ENCODE measurements at regions not wholly inside any gene's neighbourhood (a gene's known extent, or its start where the extent isn't known, plus 50 kb on each side); places are given as distances from the start of the nearest gene placed in this dataset.

DNA sequence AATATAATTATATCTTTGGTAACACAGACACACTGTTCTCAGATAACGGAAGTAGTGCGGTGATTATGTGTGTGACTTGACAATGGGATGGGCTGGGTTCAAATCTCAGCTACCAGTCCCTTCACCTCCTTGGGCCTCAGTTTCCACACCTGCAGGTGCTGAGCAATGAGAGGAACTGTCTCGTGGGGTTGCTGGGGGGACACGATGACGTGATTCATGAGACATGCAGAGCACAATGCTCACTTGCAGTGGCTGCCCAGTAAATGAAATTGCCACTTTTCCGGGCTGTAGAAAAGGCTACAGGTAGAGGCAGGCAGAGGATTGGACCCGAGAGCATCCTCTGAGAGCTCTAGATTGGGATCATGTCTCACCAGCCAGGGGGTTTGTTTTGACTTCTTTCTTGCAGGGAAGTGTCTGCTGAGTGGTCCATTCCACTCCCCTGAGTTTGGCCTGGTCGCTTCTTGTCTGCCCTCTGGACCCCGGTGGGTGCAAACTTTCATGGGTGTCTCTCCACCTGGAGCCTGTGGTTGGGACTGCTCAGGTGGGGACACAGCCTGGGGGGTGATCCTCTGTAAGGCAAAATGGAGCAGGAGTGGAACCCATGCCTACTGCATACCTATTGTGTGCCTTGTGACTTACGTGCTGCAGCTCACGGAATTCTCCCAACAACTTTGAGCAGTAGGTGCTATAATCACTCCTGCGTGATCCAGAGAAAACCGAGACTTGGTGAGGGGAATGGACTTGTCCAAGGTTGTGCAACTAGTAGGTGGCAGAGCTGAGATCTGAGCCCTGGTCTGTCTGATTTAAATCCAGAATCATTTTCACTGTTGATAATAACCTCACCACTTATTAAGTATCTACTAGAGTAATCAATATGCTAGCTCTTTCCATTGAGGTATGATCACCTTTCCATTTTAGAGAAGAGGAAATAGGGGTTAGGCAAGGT is 147.2 kb downstream of the CEBPB start:
- no peak for DNase-seq
- Histone ChIP-seq H3K9me3 (no peaks in the 10 kb centered on the region), H3K27ac (no peak overlapping the region), H3K4me1 (peaks cover 6% of the 10 kb centered on the region), H3K36me3 (ENCODE audit: insufficient read depth in 1 of 2, low read depth in 1 of 2) (no peaks in the 10 kb centered on the region), H3K4me3 (no peak overlapping the region), H3K27me3 (ENCODE audit: insufficient read depth in 3 of 3, low read length in 2 of 3) (no peaks in the 10 kb centered on the region)
- TF ChIP-seq, protein P1, sequence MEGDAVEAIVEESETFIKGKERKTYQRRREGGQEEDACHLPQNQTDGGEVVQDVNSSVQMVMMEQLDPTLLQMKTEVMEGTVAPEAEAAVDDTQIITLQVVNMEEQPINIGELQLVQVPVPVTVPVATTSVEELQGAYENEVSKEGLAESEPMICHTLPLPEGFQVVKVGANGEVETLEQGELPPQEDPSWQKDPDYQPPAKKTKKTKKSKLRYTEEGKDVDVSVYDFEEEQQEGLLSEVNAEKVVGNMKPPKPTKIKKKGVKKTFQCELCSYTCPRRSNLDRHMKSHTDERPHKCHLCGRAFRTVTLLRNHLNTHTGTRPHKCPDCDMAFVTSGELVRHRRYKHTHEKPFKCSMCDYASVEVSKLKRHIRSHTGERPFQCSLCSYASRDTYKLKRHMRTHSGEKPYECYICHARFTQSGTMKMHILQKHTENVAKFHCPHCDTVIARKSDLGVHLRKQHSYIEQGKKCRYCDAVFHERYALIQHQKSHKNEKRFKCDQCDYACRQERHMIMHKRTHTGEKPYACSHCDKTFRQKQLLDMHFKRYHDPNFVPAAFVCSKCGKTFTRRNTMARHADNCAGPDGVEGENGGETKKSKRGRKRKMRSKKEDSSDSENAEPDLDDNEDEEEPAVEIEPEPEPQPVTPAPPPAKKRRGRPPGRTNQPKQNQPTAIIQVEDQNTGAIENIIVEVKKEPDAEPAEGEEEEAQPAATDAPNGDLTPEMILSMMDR (IDR thresholded peaks at IDR 0.05), result no peak
- no peak for ATAC-seq
- intact Hi-C loops (cut with DNase I), result no loop called here
- 93 to 96% (median 94%) methylated on average over 13 of the region's 13 CpGs for WGBS, 3 donors

DNA sequence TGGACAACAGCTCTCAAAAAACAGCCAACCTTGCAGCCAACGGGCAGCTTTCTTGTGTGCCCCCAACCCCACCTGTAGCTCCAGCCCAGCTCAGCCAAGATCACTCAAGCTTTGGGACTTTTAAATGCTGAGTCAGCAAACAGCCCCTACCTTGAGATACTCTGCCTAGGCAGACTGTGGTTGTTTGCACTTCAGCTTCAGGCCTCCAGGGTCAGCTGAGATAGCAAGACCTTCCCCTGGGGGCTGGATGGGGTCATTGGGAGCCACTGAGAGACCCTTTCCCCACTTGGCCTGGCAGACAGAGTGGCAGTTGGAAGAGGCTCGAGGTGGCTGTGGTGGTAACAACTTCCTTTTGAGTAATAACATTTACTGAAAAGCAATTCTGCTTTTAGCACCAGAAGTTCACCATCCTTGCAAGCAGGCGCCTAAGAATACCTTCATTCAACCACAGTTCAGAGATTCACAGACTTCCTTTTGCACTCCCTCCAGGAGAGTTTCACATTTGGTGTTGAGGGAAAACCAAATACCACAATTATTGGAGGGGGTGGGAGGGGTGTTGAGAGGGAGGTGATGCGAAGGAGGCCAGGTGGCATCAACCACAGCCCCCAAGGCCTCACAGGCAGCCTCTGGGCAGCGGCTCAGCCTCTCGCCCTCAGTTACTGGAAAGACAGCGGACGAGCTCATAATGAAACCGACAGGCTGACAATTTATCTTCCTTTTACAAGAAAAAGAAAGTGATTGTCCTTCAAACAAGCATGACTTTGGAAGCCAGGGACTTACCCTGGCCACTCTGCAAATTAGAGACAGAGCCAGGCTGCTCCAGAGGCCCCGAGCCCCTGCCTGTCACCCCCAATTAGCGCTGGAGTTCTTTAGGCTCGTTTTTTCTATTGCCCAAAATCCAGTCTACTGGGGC is 148.1 kb downstream of the CEBPB start:
- ATAC-seq (no peak), DNase-seq (no peak)
- TF ChIP-seq, protein P1 (IDR thresholded peaks at IDR 0.05), result no peak
- Histone ChIP-seq H3K36me3 (ENCODE audit: insufficient read depth in 1 of 2, low read depth in 1 of 2) (no peaks in the 10 kb centered on the region), H3K27ac (no peak overlapping the region), H3K4me3 (no peak overlapping the region), H3K4me1 (peaks cover 6% of the 10 kb centered on the region), H3K9me3 (no peaks in the 10 kb centered on the region), H3K27me3 (ENCODE audit: insufficient read depth in 3 of 3, low read length in 2 of 3) (no peaks in the 10 kb centered on the region)
- intact Hi-C loops (cut with DNase I), result no loop called here
- 62 to 80% (median 69%) methylated on average over 12 of the region's 12 CpGs for WGBS, 3 donors

DNA sequence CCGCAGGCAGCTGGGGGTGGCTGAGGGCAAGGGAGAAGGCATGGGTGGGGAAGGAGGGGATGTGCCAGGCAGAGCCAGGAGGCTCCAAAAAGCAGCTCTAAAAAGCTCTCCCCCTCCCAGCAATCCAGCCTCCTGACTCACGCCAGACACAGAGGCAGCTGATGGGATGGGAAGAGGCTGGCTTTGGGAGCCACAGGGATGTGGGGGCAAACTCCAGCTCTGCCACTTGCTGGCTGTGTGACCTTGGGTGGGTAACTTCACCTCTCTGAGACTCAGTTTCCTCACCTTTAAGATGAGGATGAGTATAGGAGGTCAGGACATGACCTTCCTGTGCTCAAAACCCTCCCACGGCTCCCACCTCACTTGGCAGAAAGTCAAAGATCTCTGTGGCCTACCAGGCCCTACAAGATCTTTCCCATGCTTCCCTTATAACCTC is 148.9 kb downstream of the CEBPB start:
- Histone ChIP-seq H3K4me3 (no peak overlapping the region), H3K27ac (no peak overlapping the region), H3K27me3 (ENCODE audit: insufficient read depth in 3 of 3, low read length in 2 of 3) (no peaks in the 10 kb centered on the region), H3K9me3 (no peaks in the 10 kb centered on the region), H3K4me1 (peaks cover 6% of the 10 kb centered on the region), H3K36me3 (ENCODE audit: insufficient read depth in 1 of 2, low read depth in 1 of 2) (no peaks in the 10 kb centered on the region)
- intact Hi-C loops (cut with DNase I), result no loop called here
- TF ChIP-seq, protein P1 (IDR thresholded peaks at IDR 0.05), result no peak
- DNase-seq, result no peak
- WGBS, 3 donors, result 53 to 68% (median 54%) methylated on average over 3 of the region's 3 CpGs
- no peak for ATAC-seq

DNA sequence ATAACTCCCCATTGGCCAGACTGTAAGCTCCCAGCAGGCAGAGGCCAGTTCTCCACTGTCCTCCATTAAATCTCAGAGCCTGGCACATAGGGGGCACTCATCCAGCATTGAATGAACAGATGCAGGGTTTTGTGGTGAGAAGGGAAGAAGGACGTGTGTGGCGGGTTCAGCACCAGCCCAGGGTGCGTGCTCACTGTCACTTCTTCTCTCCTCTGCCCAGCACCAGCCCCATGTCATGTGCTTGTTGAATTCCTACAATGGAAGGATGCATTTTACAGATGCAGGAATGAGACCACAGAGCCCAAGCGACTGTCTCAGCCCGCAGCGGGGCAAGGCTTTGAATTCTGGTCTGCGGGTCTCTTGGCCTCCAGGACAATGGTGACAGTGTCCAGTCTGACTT is 149.9 kb downstream of the CEBPB start:
- intact Hi-C loops (cut with DNase I), result no loop called here
- Histone ChIP-seq H3K4me3 (no peak overlapping the region), H3K36me3 (ENCODE audit: insufficient read depth in 1 of 2, low read depth in 1 of 2) (no peaks in the 10 kb centered on the region), H3K27ac (no peak overlapping the region), H3K4me1 (peaks cover 6% of the 10 kb centered on the region), H3K9me3 (no peaks in the 10 kb centered on the region), H3K27me3 (ENCODE audit: insufficient read depth in 3 of 3, low read length in 2 of 3) (no peaks in the 10 kb centered on the region)
- ATAC-seq (no peak), DNase-seq (no peak)
- TF ChIP-seq, protein P1 (IDR thresholded peaks at IDR 0.05), result no peak
- WGBS, 3 donors, result 91 to 96% (median 96%) methylated on average over 7 of the region's 7 CpGs
